ENCODE measurements at regions not wholly inside any gene's neighbourhood (a gene's known extent, or its start where the extent isn't known, plus 50 kb on each side); places are given as distances from the start of the nearest gene placed in this dataset.
"Not testable (repeated sequence)": the region's sequence is repeated elsewhere in the genome, so short reads cannot be mapped to it uniquely, and the experiment has no call there.

- intact Hi-C loops (cut with micrococcal nuclease): no loop called here
- Mint-ChIP-seq H3K36me3 (ENCODE audit: low read depth) (no peaks in the 10 kb centered on the region), H3K27ac (no peak overlapping the region), H3K27me3 (no peaks in the 10 kb centered on the region), H3K4me3 (no peak overlapping the region), H3K9me3 (peaks cover 45% of the 10 kb centered on the region), H3K4me1 (no peaks in the 10 kb centered on the region)
- DNase-seq: no peak
These were observed 1467.0 kb upstream of the DEFB115 start for GRCh38 chr20:29790510-29790909.

GRCh38 chr20:29831508-29831907 lies 1426.0 kb upstream of the DEFB115 start:
- H3K27me3 Mint-ChIP-seq; DNase-seq; H3K4me1 Mint-ChIP-seq; H3K36me3 Mint-ChIP-seq (ENCODE audit: low read depth); intact Hi-C loops (cut with micrococcal nuclease); H3K27ac Mint-ChIP-seq; H3K4me3 Mint-ChIP-seq: not testable (repeated sequence)
- H3K9me3 Mint-ChIP-seq: peaks cover 31% of the 10 kb centered on the region

GRCh38 chr20:29868014-29868413 lies 1389.5 kb upstream of the DEFB115 start:
- peaks cover 33% of the 10 kb centered on the region for H3K9me3 Mint-ChIP-seq
- DNase-seq; H3K27ac Mint-ChIP-seq; H3K4me3 Mint-ChIP-seq; H3K27me3 Mint-ChIP-seq; H3K36me3 Mint-ChIP-seq (ENCODE audit: low read depth); H3K4me1 Mint-ChIP-seq; intact Hi-C loops (cut with micrococcal nuclease): not testable (repeated sequence)

GRCh38 chr20:29868688-29869087 lies 1388.8 kb upstream of the DEFB115 start:
- H3K4me1 Mint-ChIP-seq; H3K36me3 Mint-ChIP-seq (ENCODE audit: low read depth); H3K27me3 Mint-ChIP-seq; H3K27ac Mint-ChIP-seq; H3K4me3 Mint-ChIP-seq; intact Hi-C loops (cut with micrococcal nuclease); DNase-seq: not testable (repeated sequence)
- peaks cover 34% of the 10 kb centered on the region for H3K9me3 Mint-ChIP-seq

- H3K4me1 Mint-ChIP-seq; intact Hi-C loops (cut with micrococcal nuclease); H3K36me3 Mint-ChIP-seq (ENCODE audit: low read depth); H3K27ac Mint-ChIP-seq; H3K27me3 Mint-ChIP-seq; DNase-seq; H3K4me3 Mint-ChIP-seq: not testable (repeated sequence)
- H3K9me3 Mint-ChIP-seq: peaks cover 25% of the 10 kb centered on the region
These were observed 1385.6 kb upstream of the DEFB115 start for GRCh38 chr20:29871816-29872215.

GRCh38 chr20:29873946-29874345 lies 1383.5 kb upstream of the DEFB115 start:
- peak; percentile 69 for DNase-seq
- H3K4me3 Mint-ChIP-seq: no peak overlapping the region
- peaks cover 31% of the 10 kb centered on the region for H3K9me3 Mint-ChIP-seq
- peaks cover 8% of the 10 kb centered on the region for H3K36me3 Mint-ChIP-seq (ENCODE audit: low read depth)
- no peaks in the 10 kb centered on the region for H3K4me1 Mint-ChIP-seq
- peaks cover 2% of the 10 kb centered on the region for H3K27me3 Mint-ChIP-seq
- intact Hi-C loops (cut with micrococcal nuclease): no loop called here
- H3K27ac Mint-ChIP-seq: no peak overlapping the region

- Mint-ChIP-seq H3K36me3 (ENCODE audit: low read depth) (peaks cover 8% of the 10 kb centered on the region), H3K27me3 (peaks cover 2% of the 10 kb centered on the region), H3K4me1 (no peaks in the 10 kb centered on the region), H3K27ac (no peak overlapping the region), H3K9me3 (peaks cover 25% of the 10 kb centered on the region), H3K4me3 (no peak overlapping the region)
- intact Hi-C loops (cut with micrococcal nuclease): no loop called here
- no peak for DNase-seq
These were observed 1382.8 kb upstream of the DEFB115 start for GRCh38 chr20:29874476-29875202.

- intact Hi-C loops (cut with micrococcal nuclease); H3K4me3 Mint-ChIP-seq; H3K27ac Mint-ChIP-seq; H3K36me3 Mint-ChIP-seq (ENCODE audit: low read depth); H3K4me1 Mint-ChIP-seq; H3K27me3 Mint-ChIP-seq; DNase-seq: not testable (repeated sequence)
- peaks cover 22% of the 10 kb centered on the region for H3K9me3 Mint-ChIP-seq
These were observed 1382.0 kb upstream of the DEFB115 start for GRCh38 chr20:29875321-29876083.

GRCh38 chr20:29876084-29876910 lies 1381.2 kb upstream of the DEFB115 start:
- intact Hi-C loops (cut with micrococcal nuclease); H3K4me1 Mint-ChIP-seq; DNase-seq; H3K27ac Mint-ChIP-seq; H3K4me3 Mint-ChIP-seq; H3K36me3 Mint-ChIP-seq (ENCODE audit: low read depth); H3K27me3 Mint-ChIP-seq: not testable (repeated sequence)
- peaks cover 22% of the 10 kb centered on the region for H3K9me3 Mint-ChIP-seq

- Mint-ChIP-seq H3K4me3 (no peak overlapping the region), H3K9me3 (peaks cover 22% of the 10 kb centered on the region), H3K27ac (no peak overlapping the region), H3K27me3 (peaks cover 2% of the 10 kb centered on the region), H3K36me3 (ENCODE audit: low read depth) (peaks cover 8% of the 10 kb centered on the region), H3K4me1 (no peaks in the 10 kb centered on the region)
- no peak for DNase-seq
- intact Hi-C loops (cut with micrococcal nuclease): no loop called here
These were observed 1380.6 kb upstream of the DEFB115 start for GRCh38 chr20:29876911-29877285.

GRCh38 chr20:29877411-29878280 lies 1379.8 kb upstream of the DEFB115 start:
- intact Hi-C loops (cut with micrococcal nuclease); H3K27ac Mint-ChIP-seq; DNase-seq; H3K4me3 Mint-ChIP-seq; H3K4me1 Mint-ChIP-seq; H3K36me3 Mint-ChIP-seq (ENCODE audit: low read depth); H3K27me3 Mint-ChIP-seq: not testable (repeated sequence)
- H3K9me3 Mint-ChIP-seq: peaks cover 26% of the 10 kb centered on the region

- no peak overlapping the region for H3K27ac Mint-ChIP-seq
- peaks cover 8% of the 10 kb centered on the region for H3K36me3 Mint-ChIP-seq (ENCODE audit: low read depth)
- H3K4me3 Mint-ChIP-seq: no peak overlapping the region
- peaks cover 2% of the 10 kb centered on the region for H3K27me3 Mint-ChIP-seq
- H3K4me1 Mint-ChIP-seq: no peaks in the 10 kb centered on the region
- intact Hi-C loops (cut with micrococcal nuclease): no loop called here
- peak; percentile 55 for DNase-seq
- H3K9me3 Mint-ChIP-seq: peaks cover 20% of the 10 kb centered on the region
These were observed 1379.2 kb upstream of the DEFB115 start for GRCh38 chr20:29878281-29878741.

- H3K4me1 Mint-ChIP-seq: no peaks in the 10 kb centered on the region
- H3K27me3 Mint-ChIP-seq: peaks cover 2% of the 10 kb centered on the region
- H3K9me3 Mint-ChIP-seq: peaks cover 26% of the 10 kb centered on the region
- no peak overlapping the region for H3K27ac Mint-ChIP-seq
- no peak overlapping the region for H3K4me3 Mint-ChIP-seq
- H3K36me3 Mint-ChIP-seq (ENCODE audit: low read depth): peaks cover 8% of the 10 kb centered on the region
- intact Hi-C loops (cut with micrococcal nuclease): no loop called here
- peak; percentile 74 for DNase-seq
These were observed 1378.6 kb upstream of the DEFB115 start for GRCh38 chr20:29878777-29879442.
